ENCODE measurements at regions not wholly inside any gene's neighbourhood (a gene's known extent, or its start where the extent isn't known, plus 50 kb on each side); places are given as distances from the start of the nearest gene placed in this dataset.

DNA sequence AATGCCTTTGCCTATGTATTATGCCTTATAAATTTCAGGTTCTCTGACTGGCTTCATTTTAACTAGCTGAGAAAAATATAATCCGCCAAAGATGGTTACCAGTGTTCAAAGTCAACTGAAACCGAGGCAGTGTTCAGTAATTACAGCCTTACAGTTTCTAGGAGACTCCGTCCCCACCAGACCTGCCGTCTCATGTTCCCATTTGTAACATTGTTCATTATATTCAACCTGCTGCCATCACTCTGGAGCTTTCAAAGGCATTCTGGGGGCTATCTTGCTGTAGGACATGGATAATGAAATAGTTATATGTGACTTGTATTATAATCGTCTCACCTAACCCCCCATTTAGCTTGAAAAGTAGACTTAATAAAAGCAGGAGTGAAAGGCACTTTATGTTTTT lies 302.5 kb downstream of the RWDD3 start:
- TF ChIP-seq, protein P1, sequence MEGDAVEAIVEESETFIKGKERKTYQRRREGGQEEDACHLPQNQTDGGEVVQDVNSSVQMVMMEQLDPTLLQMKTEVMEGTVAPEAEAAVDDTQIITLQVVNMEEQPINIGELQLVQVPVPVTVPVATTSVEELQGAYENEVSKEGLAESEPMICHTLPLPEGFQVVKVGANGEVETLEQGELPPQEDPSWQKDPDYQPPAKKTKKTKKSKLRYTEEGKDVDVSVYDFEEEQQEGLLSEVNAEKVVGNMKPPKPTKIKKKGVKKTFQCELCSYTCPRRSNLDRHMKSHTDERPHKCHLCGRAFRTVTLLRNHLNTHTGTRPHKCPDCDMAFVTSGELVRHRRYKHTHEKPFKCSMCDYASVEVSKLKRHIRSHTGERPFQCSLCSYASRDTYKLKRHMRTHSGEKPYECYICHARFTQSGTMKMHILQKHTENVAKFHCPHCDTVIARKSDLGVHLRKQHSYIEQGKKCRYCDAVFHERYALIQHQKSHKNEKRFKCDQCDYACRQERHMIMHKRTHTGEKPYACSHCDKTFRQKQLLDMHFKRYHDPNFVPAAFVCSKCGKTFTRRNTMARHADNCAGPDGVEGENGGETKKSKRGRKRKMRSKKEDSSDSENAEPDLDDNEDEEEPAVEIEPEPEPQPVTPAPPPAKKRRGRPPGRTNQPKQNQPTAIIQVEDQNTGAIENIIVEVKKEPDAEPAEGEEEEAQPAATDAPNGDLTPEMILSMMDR (IDR thresholded peaks at IDR 0.05; ENCODE audit: insufficient read depth, low read depth, low read length) = no peak
- no peak for TF ChIP-seq EZH2 (IDR thresholded peaks at IDR 0.05; ENCODE audit: insufficient read depth, low read length)

Data from astrocyte (in vitro differentiated cells and primary cell).